ENCODE measurements at regions not wholly inside any gene's neighbourhood (a gene's known extent, or its start where the extent isn't known, plus 50 kb on each side); places are given as distances from the start of the nearest gene placed in this dataset.

DNA sequence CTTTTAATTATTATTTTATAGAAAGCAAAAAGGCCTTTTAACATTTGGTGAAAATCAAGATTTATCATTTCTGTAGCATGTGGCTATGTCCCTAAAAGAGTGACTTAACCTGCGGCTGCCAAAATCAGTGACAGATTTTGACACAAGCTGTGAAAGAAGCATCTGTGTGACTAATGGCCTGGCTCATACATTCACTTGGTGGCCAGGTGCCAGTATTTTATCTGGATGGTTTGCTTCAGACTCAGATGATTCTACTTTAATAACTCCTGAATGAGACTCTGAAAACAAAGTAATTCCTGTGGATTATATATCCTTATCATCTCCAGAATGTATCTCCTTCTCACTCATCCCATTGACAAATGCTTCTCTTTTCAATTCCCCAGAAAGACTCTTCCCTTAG lies 103.0 kb downstream of the FSCB start (continued):
- no peak for TF ChIP-seq ZNF292 (tag by site-specific recombination; IDR thresholded peaks at IDR 0.05; ENCODE audit: borderline replicate concordance, low read depth)
- no peak for TF ChIP-seq YY2 (tag by site-specific recombination; IDR thresholded peaks at IDR 0.05)
- TF ChIP-seq ZNF266 (tag by site-specific recombination; IDR thresholded peaks at IDR 0.05; ENCODE audit: low read depth): no peak
- no peak for TF ChIP-seq ZEB2 (tag by site-specific recombination; IDR thresholded peaks at IDR 0.05)

DNA sequence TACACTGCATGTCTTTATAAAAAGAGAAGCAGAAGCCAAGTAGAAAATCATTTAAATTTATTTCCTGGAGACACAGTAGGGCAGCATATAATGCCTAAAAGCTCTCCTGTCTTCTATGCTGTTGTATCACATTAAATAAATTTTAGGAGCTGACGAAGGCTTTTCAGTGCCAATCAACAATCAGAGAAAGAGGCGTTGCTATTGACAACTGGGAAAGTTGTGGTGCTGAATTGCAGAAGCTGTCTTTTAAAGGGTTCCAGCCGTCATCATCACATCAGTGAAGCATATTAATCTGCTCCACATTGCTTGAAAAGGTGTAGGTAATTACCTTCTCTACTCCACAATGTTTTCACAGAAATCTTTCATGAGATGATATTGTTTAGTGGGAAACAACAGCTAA lies 103.9 kb downstream of the FSCB start:
- ChIA-PET CTCF (no interaction called here), POLR2A (no interaction called here)
- no peaks in the 10 kb centered on the region for H3K9me3 ChIP-seq (ENCODE audit: control insufficient read depth, insufficient read depth, low read depth, low read length)
- H3K27ac ChIP-seq (ENCODE audit: extremely low read depth, low read depth, low read length): no peak overlapping the region
- H3K4me1 ChIP-seq (ENCODE audit: control insufficient read depth, insufficient read depth, low read length): no peaks in the 10 kb centered on the region
- TF ChIP-seq, protein P1, sequence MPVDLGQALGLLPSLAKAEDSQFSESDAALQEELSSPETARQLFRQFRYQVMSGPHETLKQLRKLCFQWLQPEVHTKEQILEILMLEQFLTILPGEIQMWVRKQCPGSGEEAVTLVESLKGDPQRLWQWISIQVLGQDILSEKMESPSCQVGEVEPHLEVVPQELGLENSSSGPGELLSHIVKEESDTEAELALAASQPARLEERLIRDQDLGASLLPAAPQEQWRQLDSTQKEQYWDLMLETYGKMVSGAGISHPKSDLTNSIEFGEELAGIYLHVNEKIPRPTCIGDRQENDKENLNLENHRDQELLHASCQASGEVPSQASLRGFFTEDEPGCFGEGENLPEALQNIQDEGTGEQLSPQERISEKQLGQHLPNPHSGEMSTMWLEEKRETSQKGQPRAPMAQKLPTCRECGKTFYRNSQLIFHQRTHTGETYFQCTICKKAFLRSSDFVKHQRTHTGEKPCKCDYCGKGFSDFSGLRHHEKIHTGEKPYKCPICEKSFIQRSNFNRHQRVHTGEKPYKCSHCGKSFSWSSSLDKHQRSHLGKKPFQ (tag by site-specific recombination; IDR thresholded peaks at IDR 0.05): no peak
- no peak for TF ChIP-seq ZNF596 (tag by site-specific recombination; IDR thresholded peaks at IDR 0.05)
- TF ChIP-seq SCRT2 (tag by site-specific recombination; IDR thresholded peaks at IDR 0.05): no peak
- no peak for TF ChIP-seq SP2 (tag by site-specific recombination; IDR thresholded peaks at IDR 0.05)
- TF ChIP-seq MYNN (tag by site-specific recombination; IDR thresholded peaks at IDR 0.05; ENCODE audit: borderline replicate concordance): no peak
- TF ChIP-seq ZNF544 (tag by site-specific recombination; IDR thresholded peaks at IDR 0.05): no peak
- no peak for TF ChIP-seq ZNF138 (tag by site-specific recombination; IDR thresholded peaks at IDR 0.05; ENCODE audit: borderline replicate concordance)
- no peak for TF ChIP-seq TRIM28 (IDR thresholded peaks at IDR 0.05; ENCODE audit: borderline replicate concordance, low read length)
- TF ChIP-seq ZNF510 (tag by site-specific recombination; IDR thresholded peaks at IDR 0.05; ENCODE audit: insufficient replicate concordance): no peak
- TF ChIP-seq, protein P2, sequence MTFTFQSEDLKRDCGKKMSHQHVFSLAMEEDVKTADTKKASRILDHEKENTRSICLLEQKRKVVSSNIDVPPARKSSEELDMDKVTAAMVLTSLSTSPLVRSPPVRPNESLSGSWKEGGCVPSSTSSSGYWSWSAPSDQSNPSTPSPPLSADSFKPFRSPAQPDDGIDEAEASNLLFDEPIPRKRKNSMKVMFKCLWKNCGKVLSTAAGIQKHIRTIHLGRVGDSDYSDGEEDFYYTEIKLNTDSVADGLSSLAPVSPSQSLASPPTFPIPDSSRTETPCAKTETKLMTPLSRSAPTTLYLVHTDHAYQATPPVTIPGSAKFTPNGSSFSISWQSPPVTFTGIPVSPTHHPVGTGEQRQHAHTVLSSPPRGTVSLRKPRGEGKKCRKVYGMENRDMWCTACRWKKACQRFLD (tag by site-specific recombination; IDR thresholded peaks at IDR 0.05): no peak
- TF ChIP-seq ZNF221 (tag by site-specific recombination; IDR thresholded peaks at IDR 0.05; ENCODE audit: borderline replicate concordance): no peak
- TF ChIP-seq IKZF3 (tag by site-specific recombination; IDR thresholded peaks at IDR 0.05): no peak
- TF ChIP-seq, protein P3, sequence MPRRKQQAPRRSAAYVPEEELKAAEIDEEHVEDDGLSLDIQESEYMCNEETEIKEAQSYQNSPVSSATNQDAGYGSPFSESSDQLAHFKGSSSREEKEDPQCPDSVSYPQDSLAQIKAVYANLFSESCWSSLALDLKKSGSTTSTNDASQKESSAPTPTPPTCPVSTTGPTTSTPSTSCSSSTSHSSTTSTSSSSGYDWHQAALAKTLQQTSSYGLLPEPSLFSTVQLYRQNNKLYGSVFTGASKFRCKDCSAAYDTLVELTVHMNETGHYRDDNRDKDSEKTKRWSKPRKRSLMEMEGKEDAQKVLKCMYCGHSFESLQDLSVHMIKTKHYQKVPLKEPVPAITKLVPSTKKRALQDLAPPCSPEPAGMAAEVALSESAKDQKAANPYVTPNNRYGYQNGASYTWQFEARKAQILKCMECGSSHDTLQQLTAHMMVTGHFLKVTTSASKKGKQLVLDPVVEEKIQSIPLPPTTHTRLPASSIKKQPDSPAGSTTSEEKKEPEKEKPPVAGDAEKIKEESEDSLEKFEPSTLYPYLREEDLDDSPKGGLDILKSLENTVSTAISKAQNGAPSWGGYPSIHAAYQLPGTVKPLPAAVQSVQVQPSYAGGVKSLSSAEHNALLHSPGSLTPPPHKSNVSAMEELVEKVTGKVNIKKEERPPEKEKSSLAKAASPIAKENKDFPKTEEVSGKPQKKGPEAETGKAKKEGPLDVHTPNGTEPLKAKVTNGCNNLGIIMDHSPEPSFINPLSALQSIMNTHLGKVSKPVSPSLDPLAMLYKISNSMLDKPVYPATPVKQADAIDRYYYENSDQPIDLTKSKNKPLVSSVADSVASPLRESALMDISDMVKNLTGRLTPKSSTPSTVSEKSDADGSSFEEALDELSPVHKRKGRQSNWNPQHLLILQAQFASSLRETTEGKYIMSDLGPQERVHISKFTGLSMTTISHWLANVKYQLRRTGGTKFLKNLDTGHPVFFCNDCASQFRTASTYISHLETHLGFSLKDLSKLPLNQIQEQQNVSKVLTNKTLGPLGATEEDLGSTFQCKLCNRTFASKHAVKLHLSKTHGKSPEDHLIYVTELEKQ (tag by site-specific recombination; IDR thresholded peaks at IDR 0.05; ENCODE audit: borderline replicate concordance): no peak
- TF ChIP-seq ZNF133 (tag by site-specific recombination; IDR thresholded peaks at IDR 0.05): no peak
- TF ChIP-seq ZNF560 (tag by site-specific recombination; IDR thresholded peaks at IDR 0.05; ENCODE audit: borderline replicate concordance): no peak
- TF ChIP-seq BCL11B (tag by site-specific recombination; IDR thresholded peaks at IDR 0.05; ENCODE audit: low read depth): no peak
- no peak for TF ChIP-seq ZFP41 (tag by site-specific recombination; IDR thresholded peaks at IDR 0.05; ENCODE audit: borderline replicate concordance)
- TF ChIP-seq ZNF184 (tag by site-specific recombination; IDR thresholded peaks at IDR 0.05): no peak
- no peak for TF ChIP-seq ZNF211 (tag by site-specific recombination; IDR thresholded peaks at IDR 0.05; ENCODE audit: low read depth)
- no peaks in the 10 kb centered on the region for H3K36me3 ChIP-seq (ENCODE audit: control insufficient read depth in 2 of 2, insufficient read depth in 1 of 2, low read length in 2 of 2)
- no peak overlapping the region for H3K4me3 ChIP-seq (ENCODE audit: low read depth, low read length)

Measured in HEK293 (cell line).